ENCODE measurements at regions not wholly inside any gene's neighbourhood (a gene's known extent, or its start where the extent isn't known, plus 50 kb on each side); places are given as distances from the start of the nearest gene placed in this dataset.
A peak's percentile ranks its signal among the peaks of the same experiment; 100 is the strongest.

- no peak for DNase-seq (ENCODE audit: low read depth in 2 of 2)
Observed at GRCh38 chr12:132439333-132439904, 50.5 kb upstream of the FBRSL1 start.

- DNase-seq (ENCODE audit: low read depth in 2 of 2), result no peak
Observed at GRCh38 chr12:132438726-132439125, 51.2 kb upstream of the FBRSL1 start.

- no peak for DNase-seq (ENCODE audit: low read depth in 2 of 2)
Observed at GRCh38 chr12:132437943-132438700, 51.8 kb upstream of the FBRSL1 start.

- DNase-seq (ENCODE audit: low read depth in 2 of 2), result no peak
Observed at GRCh38 chr12:132437252-132437932, 52.6 kb upstream of the FBRSL1 start.

GRCh38 chr12:132436791-132437251 lies 53.1 kb upstream of the FBRSL1 start:
- DNase-seq (ENCODE audit: low read depth in 2 of 2), result no peak

- no peak for DNase-seq (ENCODE audit: low read depth in 2 of 2)
Observed at GRCh38 chr12:132435486-132436187, 54.3 kb upstream of the FBRSL1 start.

GRCh38 chr12:132433641-132434395 lies 56.1 kb upstream of the FBRSL1 start:
- no peak for DNase-seq (ENCODE audit: low read depth in 2 of 2)

- DNase-seq (ENCODE audit: low read depth in 2 of 2), result no peak
Observed at GRCh38 chr12:132432721-132433577, 57.0 kb upstream of the FBRSL1 start.

GRCh38 chr12:132432126-132432705 lies 57.7 kb upstream of the FBRSL1 start:
- DNase-seq (ENCODE audit: low read depth in 2 of 2), result no peak

- DNase-seq (ENCODE audit: low read depth in 2 of 2), result no peak
Observed at GRCh38 chr12:132430838-132431774, 58.8 kb upstream of the FBRSL1 start.

- peak in 1 of 2 donors; percentile 41 for DNase-seq (ENCODE audit: low read depth in 2 of 2)
Observed at GRCh38 chr12:132429946-132430643, 59.9 kb upstream of the FBRSL1 start.

GRCh38 chr12:132429602-132429945 lies 60.4 kb upstream of the FBRSL1 start:
- no peak for DNase-seq (ENCODE audit: low read depth in 2 of 2)

GRCh38 chr12:132428936-132429601 lies 60.9 kb upstream of the FBRSL1 start:
- DNase-seq (ENCODE audit: low read depth in 2 of 2), result no peak

GRCh38 chr12:132427999-132428935 lies 61.7 kb upstream of the FBRSL1 start:
- no peak for DNase-seq (ENCODE audit: low read depth in 2 of 2)

GRCh38 chr12:132427174-132427768 lies 62.7 kb upstream of the FBRSL1 start:
- DNase-seq (ENCODE audit: low read depth in 2 of 2), result no peak

Data from stimulated activated CD8-positive, alpha-beta memory T cell treated with anti-CD3 and anti-CD28 coated beads, Interleukin-7, amount 100 ng/mL, for 4 hours (primary cell).